ENCODE measurements at regions not wholly inside any gene's neighbourhood (a gene's known extent, or its start where the extent isn't known, plus 50 kb on each side); places are given as distances from the start of the nearest gene placed in this dataset.
"Not testable (repeated sequence)": the region's sequence is repeated elsewhere in the genome, so short reads cannot be mapped to it uniquely, and the experiment has no call there.

GRCh38 chr1:115445090-115445489 lies 107.0 kb upstream of the NGF start (continued):
- no peak for TF ChIP-seq SP2 (tag by site-specific recombination; IDR thresholded peaks at IDR 0.05)
- TF ChIP-seq GLI2 (tag by site-specific recombination; IDR thresholded peaks at IDR 0.05; ENCODE audit: borderline replicate concordance, low read depth), result no peak
- no peak for TF ChIP-seq ZNF239 (tag by site-specific recombination; IDR thresholded peaks at IDR 0.05)
- no peak for TF ChIP-seq ZNF311 (tag by site-specific recombination; IDR thresholded peaks at IDR 0.05; ENCODE audit: borderline replicate concordance)
- TF ChIP-seq ZNF792 (tag by site-specific recombination; IDR thresholded peaks at IDR 0.05), result no peak

- peaks cover 10% of the 10 kb centered on the region for H3K4me1 ChIP-seq (ENCODE audit: control insufficient read depth, insufficient read depth, low read length)
- no peak for TF ChIP-seq SETDB1 (IDR thresholded peaks at IDR 0.05; ENCODE audit: insufficient read length, low read length)
- TF ChIP-seq PRDM6 (tag by site-specific recombination; IDR thresholded peaks at IDR 0.05), result peak; percentile 55
- no peak for TF ChIP-seq ZNF19 (tag by site-specific recombination; IDR thresholded peaks at IDR 0.05; ENCODE audit: low read depth)
- no peak for TF ChIP-seq ZNF121 (tag by site-specific recombination; IDR thresholded peaks at IDR 0.05)
- POLR2A ChIA-PET, result interaction anchor here (0.7 kb wide), 1 partner anchor 16 kb away, joined by 3 read pairs; no protein-coding TSS in a partner anchor
- no peak overlapping the region for H3K4me3 ChIP-seq (ENCODE audit: low read depth, low read length)
- no peak overlapping the region for H3K27ac ChIP-seq (ENCODE audit: extremely low read depth, low read depth, low read length)
- no peaks in the 10 kb centered on the region for H3K9me3 ChIP-seq (ENCODE audit: control insufficient read depth, insufficient read depth, low read depth, low read length)
- H3K36me3 ChIP-seq (ENCODE audit: control insufficient read depth in 2 of 2, insufficient read depth in 1 of 2, low read length in 2 of 2), result no peaks in the 10 kb centered on the region
- CTCF ChIA-PET, result interaction anchor here (0.6 to 1.2 kb wide), 4 partner anchors 12 to 239 kb away, joined by 3 to 5 read pairs (median 3); no protein-coding TSS in a partner anchor
These were observed 102.7 kb upstream of the NGF start for GRCh38 chr1:115440733-115441132.

GRCh38 chr1:115439520-115439919 lies 101.5 kb upstream of the NGF start:
- H3K27ac ChIP-seq (ENCODE audit: extremely low read depth, low read depth, low read length); H3K9me3 ChIP-seq (ENCODE audit: control insufficient read depth, insufficient read depth, low read depth, low read length); CTCF ChIA-PET; POLR2A ChIA-PET; H3K4me3 ChIP-seq (ENCODE audit: low read depth, low read length); H3K36me3 ChIP-seq (ENCODE audit: control insufficient read depth in 2 of 2, insufficient read depth in 1 of 2, low read length in 2 of 2); H3K4me1 ChIP-seq (ENCODE audit: control insufficient read depth, insufficient read depth, low read length): not testable (repeated sequence)
- TF ChIP-seq ZSCAN5A (tag by site-specific recombination; IDR thresholded peaks at IDR 0.05), result 0 out of 2 replicates have a peak, but pooled peaks have one; percentile 25
- peak; percentile 46; the same call in 1 of the 2 replicates for TF ChIP-seq ZNF580 (tag by site-specific recombination; IDR thresholded peaks at IDR 0.05)
- peak; percentile 96 for TF ChIP-seq ZNF146 (tag by site-specific recombination; IDR thresholded peaks at IDR 0.05)

GRCh38 chr1:115437196-115437595 lies 99.1 kb upstream of the NGF start:
- H3K27ac ChIP-seq (ENCODE audit: extremely low read depth, low read depth, low read length), result no peak overlapping the region
- peaks cover 10% of the 10 kb centered on the region for H3K4me1 ChIP-seq (ENCODE audit: control insufficient read depth, insufficient read depth, low read length)
- H3K9me3 ChIP-seq (ENCODE audit: control insufficient read depth, insufficient read depth, low read depth, low read length), result no peaks in the 10 kb centered on the region
- no peak overlapping the region for H3K4me3 ChIP-seq (ENCODE audit: low read depth, low read length)
- TF ChIP-seq REPIN1 (tag by site-specific recombination; IDR thresholded peaks at IDR 0.05; ENCODE audit: low read depth) (no peak), BCL11B (tag by site-specific recombination; IDR thresholded peaks at IDR 0.05; ENCODE audit: low read depth) (no peak), SP2 (tag by site-specific recombination; IDR thresholded peaks at IDR 0.05) (no peak), ZNF701 (tag by site-specific recombination; IDR thresholded peaks at IDR 0.05) (no peak), ZNF596 (tag by site-specific recombination; IDR thresholded peaks at IDR 0.05) (no peak), ZSCAN16 (tag by site-specific recombination; IDR thresholded peaks at IDR 0.05) (no peak), ZNF837 (tag by site-specific recombination; IDR thresholded peaks at IDR 0.05) (no peak), ZFHX2 (tag by site-specific recombination; conservative IDR thresholded peaks at IDR 0.05) (no peak), PRDM10 (tag by site-specific recombination; IDR thresholded peaks at IDR 0.05) (no peak), ZNF785 (tag by site-specific recombination; IDR thresholded peaks at IDR 0.05) (no peak), ZNF248 (tag by site-specific recombination; IDR thresholded peaks at IDR 0.05) (no peak)
- no peaks in the 10 kb centered on the region for H3K36me3 ChIP-seq (ENCODE audit: control insufficient read depth in 2 of 2, insufficient read depth in 1 of 2, low read length in 2 of 2)
- ChIA-PET POLR2A (no interaction called here), CTCF (interaction anchor here (0.6 kb wide), 1 partner anchor 20 kb away, joined by 3 read pairs; no protein-coding TSS in a partner anchor)
